LNCaP clone FGC (cell line): ENCODE measurements at regions not wholly inside any gene's neighbourhood (a gene's known extent, or its start where the extent isn't known, plus 50 kb on each side); places are given as distances from the start of the nearest gene placed in this dataset.

Source experiments
- DNase-seq: peaks from one replicate; pipeline ENCODE4 v3.0.0-alpha.2; 2011; ENCODE audit warnings: low read depth
- H3K4me3 ChIP-seq: 2 replicates; pipeline ENCODE4 v1.5.1; 2011; ENCODE audit warnings: mild to moderate bottlenecking, low read depth, low read length, control low read depth
- TF ChIP-seq, protein P1 (sequence below): IDR thresholded peaks from 2 replicates; pipeline ENCODE4 v1.5.1; 2012; ENCODE audit warnings: mild to moderate bottlenecking; ENCODE audit not compliant: control insufficient read depth, insufficient read depth; ENCODE audit errors: extremely low read depth

DNA sequence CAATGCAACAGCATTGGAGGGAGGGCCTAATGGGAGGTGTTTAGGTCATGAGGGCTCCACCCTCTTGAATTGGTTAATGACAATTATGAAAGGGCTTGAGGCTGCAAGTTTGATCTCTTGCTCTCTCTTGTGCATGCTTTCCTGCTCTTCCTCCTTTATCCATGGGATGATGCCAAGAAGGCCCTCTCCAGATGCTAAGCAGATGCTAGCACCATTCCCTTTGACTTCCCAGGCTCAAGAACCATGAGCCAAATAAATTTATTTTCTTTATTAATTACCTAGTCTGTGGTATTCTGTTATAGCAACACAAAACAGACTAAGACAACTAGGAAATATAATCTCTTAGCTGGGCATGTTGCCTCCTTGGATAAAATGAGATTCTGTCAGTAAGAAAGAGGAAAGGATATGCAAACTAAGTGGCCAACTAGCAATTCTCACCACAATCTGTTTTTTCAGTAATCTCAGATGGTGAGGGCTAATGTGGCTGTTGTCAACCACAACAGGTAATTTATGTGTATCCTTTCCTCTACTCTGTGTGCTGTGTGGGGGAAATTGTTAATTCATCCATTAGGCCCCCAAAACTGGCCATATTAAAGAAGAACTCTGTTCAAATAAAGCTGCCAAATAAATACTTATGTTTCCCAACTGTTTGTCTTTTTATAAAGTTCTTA is 269.1 kb upstream of the CD180 start:
- no peak for DNase-seq
- no peak overlapping the region for H3K4me3 ChIP-seq
- TF ChIP-seq, protein P1, sequence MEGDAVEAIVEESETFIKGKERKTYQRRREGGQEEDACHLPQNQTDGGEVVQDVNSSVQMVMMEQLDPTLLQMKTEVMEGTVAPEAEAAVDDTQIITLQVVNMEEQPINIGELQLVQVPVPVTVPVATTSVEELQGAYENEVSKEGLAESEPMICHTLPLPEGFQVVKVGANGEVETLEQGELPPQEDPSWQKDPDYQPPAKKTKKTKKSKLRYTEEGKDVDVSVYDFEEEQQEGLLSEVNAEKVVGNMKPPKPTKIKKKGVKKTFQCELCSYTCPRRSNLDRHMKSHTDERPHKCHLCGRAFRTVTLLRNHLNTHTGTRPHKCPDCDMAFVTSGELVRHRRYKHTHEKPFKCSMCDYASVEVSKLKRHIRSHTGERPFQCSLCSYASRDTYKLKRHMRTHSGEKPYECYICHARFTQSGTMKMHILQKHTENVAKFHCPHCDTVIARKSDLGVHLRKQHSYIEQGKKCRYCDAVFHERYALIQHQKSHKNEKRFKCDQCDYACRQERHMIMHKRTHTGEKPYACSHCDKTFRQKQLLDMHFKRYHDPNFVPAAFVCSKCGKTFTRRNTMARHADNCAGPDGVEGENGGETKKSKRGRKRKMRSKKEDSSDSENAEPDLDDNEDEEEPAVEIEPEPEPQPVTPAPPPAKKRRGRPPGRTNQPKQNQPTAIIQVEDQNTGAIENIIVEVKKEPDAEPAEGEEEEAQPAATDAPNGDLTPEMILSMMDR, result no peak

DNA sequence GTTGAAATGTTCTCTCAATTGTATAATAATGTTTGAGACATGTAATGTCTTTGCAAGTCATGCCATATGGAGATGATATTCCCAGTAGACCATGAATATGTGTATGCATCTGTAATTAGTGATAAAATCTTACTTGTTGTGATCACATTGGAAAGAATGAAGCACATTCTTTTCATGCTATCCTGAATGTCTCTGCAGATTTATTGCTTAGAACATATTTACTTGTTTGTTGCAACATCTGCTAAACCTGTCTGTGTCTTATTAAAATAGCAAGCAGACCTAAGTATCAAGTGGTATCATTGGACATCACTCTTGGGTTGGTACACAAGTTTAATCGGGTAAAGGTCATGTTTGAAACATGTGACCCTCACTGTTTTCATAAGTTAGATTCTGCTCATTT is 265.5 kb upstream of the CD180 start:
- TF ChIP-seq, protein P1, result no peak
- H3K4me3 ChIP-seq, result no peak overlapping the region
- no peak for DNase-seq

DNA sequence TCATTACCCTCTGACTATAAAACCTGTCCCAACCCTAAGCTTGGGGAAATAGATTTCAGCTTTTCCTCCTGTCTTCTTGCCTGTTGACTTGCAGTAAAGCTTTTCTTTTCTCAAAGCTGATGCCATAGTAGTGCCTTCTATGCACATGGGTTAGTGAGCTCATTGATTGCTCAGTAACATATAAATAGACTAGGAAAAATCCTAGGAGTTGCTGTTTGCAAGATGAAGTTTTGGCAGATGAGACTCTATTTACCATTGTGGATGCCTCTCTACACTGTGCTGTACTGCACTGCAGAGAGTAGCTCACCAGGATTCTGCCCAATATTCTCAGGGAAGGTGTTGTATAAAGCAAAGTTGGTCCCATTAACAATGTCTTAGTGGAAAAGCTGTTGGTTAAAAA is 262.7 kb upstream of the CD180 start:
- TF ChIP-seq, protein P1, result no peak
- no peak for DNase-seq
- no peak overlapping the region for H3K4me3 ChIP-seq

GRCh38 chr5:67455970-67456369 is 259.4 kb upstream of the CD180 start:
- TF ChIP-seq, protein P1, result no peak
- no peak for DNase-seq
- no peak overlapping the region for H3K4me3 ChIP-seq

DNA sequence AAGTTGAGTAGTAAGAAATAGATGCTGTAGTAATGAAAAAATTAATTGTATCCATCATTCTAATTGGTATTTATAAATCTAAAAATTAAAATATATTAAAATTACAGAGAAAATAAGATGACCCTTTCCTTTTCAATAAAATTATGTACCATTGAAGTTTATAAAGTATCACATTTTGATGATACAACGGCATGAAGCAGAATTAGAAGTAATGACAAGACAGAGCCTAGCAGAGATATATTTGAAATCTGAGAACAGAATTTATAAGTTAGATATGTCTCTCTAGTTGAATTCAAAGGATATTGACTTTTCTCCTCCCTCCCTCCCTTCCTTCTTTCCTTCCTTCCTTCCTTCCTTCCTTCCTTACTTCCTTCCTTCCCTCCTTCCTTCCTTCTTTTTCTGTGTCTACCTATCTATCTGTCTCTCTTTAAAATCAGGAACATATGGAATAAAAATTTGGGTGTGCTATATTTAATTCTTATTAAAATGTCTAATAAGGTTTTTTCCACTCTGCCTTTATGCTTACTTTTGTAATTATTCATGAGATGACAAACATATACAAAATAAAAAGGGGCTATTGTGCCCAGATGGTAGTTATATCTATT is 258.5 kb upstream of the CD180 start:
- H3K4me3 ChIP-seq, result no peak overlapping the region
- no peak for DNase-seq
- TF ChIP-seq, protein P1, result no peak

- TF ChIP-seq, protein P1, result no peak
- no peak for DNase-seq
- H3K4me3 ChIP-seq, result no peak overlapping the region
Measured at GRCh38 chr5:67453111-67453905, 256.7 kb upstream of the CD180 start.
